Endothelial cell (in vitro differentiated cells): ENCODE measurements at regions not wholly inside any gene's neighbourhood (a gene's known extent, or its start where the extent isn't known, plus 50 kb on each side); places are given as distances from the start of the nearest gene placed in this dataset.

Experiments used
- DNase-seq: peaks from one replicate; pipeline ENCODE4 v3.0.0; 2021; ENCODE audit warnings: low spot score
- H3K27ac Mint-ChIP-seq: one replicate; pipeline ENCODE4 v1.8.0; 2021; ENCODE audit warnings: mixed read lengths, inconsistent platforms; ENCODE audit not compliant: unreplicated experiment
- H3K27me3 Mint-ChIP-seq: one replicate; pipeline ENCODE4 v1.8.0; 2021; ENCODE audit warnings: mild to moderate bottlenecking, moderate library complexity, mixed read lengths, inconsistent platforms; ENCODE audit not compliant: unreplicated experiment
- H3K36me3 Mint-ChIP-seq: one replicate; pipeline ENCODE4 v1.8.0; 2021; ENCODE audit warnings: mild to moderate bottlenecking, low read depth, mixed read lengths, inconsistent platforms; ENCODE audit not compliant: unreplicated experiment
- H3K4me1 Mint-ChIP-seq: one replicate; pipeline ENCODE4 v1.8.0; 2021; ENCODE audit warnings: mild to moderate bottlenecking, mixed read lengths, inconsistent platforms; ENCODE audit not compliant: unreplicated experiment
- H3K4me3 Mint-ChIP-seq: one replicate; pipeline ENCODE4 v1.8.0; 2021; ENCODE audit warnings: mild to moderate bottlenecking, mixed read lengths, inconsistent platforms; ENCODE audit not compliant: unreplicated experiment
- H3K9me3 Mint-ChIP-seq: one replicate; pipeline ENCODE4 v1.8.0; 2021; ENCODE audit warnings: mixed read lengths, inconsistent platforms; ENCODE audit not compliant: unreplicated experiment
- CTCF ChIP-seq: fragments of 200-600 bp; sonication (generic); IDR thresholded peaks from one replicate; pipeline ENCODE4 v1.5.0; 2021; ENCODE audit warnings: antibody characterized with exemption; ENCODE audit not compliant: unreplicated experiment

DNA sequence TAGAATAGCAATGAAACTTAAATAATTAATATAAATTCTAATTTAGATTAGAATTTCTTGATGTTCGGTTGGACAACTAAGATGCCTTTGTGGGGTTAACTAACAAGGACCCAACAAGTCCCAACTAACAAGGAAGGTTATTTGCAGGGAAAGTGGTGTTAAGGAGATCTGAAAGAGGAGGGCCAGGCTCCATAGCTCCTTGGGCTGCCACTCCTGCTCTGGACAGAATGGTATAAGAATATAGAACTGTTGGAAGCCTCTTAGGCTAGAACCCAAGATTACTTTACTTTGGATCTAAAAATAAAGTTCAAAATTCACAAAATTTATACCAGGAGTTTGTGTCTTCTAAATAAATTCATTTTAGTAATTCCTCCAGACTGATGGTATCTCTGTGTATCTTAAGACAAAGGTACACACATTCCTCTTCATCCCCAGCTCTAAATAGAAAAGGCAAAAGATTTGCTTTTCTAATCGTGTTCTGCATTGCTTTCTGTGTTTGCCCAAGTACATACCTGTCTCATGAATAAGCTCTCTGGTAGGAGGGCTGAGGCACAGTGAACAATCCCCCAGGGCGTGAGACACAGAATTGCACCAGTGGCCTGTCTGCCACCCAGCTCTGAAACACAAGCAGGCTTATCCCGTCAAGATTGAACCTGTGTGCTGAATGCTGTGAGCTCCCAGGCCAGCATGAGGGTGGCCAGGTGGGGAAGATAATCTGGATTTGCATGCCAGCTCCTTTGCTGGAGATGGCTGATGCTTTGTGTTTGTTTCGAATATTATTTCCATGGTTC is 176.0 kb downstream of the ACKR3 start:
- no peak overlapping the region for H3K27ac Mint-ChIP-seq
- no peaks in the 10 kb centered on the region for H3K9me3 Mint-ChIP-seq
- no peak for TF ChIP-seq CTCF
- no peaks in the 10 kb centered on the region for H3K27me3 Mint-ChIP-seq
- H3K4me1 Mint-ChIP-seq = peaks cover 33% of the 10 kb centered on the region
- no peak for DNase-seq
- H3K36me3 Mint-ChIP-seq = peaks cover 3% of the 10 kb centered on the region
- H3K4me3 Mint-ChIP-seq = no peak overlapping the region

DNA sequence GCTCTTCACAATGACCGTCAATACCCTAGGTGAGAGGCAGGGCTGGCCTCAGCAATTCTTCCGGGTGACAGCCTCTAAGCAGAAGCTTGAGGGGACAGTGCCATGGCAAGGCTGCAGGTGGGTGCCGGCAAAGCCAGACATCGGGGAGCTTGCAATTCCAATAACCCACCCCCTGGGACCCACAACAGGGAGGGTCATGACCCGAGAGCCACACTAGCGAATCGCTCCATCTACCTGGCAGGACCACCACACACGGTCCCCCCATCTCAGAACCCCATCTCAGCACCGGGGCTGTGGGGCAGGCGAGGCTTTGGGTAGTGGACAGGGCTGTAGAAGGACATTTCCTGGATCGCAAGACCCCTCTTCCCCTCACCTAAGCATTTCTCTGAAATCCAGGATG is 177.2 kb downstream of the ACKR3 start:
- no peaks in the 10 kb centered on the region for H3K27me3 Mint-ChIP-seq
- H3K36me3 Mint-ChIP-seq = peaks cover 3% of the 10 kb centered on the region
- DNase-seq = no peak
- no peaks in the 10 kb centered on the region for H3K9me3 Mint-ChIP-seq
- H3K4me1 Mint-ChIP-seq = peaks cover 34% of the 10 kb centered on the region
- H3K4me3 Mint-ChIP-seq = no peak overlapping the region
- no peak overlapping the region for H3K27ac Mint-ChIP-seq
- TF ChIP-seq CTCF = no peak

DNA sequence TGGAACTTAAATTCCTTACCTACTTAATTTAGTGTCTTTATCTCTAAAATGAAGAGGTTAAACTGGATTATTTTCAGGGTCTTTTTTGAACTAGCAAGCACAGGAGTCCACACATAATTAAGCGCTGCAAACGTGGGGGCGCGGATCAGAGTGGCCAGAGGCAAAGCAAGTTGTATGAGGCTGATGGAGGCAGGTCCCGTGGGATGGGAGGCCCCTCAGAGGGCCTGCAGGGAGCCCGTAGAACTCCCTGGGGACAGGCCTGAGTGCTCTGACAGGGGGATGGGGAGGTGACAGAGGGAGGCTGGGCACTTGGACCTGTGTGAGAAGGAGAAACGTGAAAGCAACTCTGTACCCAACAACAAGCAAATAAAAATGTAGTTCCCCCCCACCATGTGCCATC is 177.8 kb downstream of the ACKR3 start:
- Mint-ChIP-seq H3K9me3 (no peaks in the 10 kb centered on the region), H3K4me1 (peaks cover 34% of the 10 kb centered on the region), H3K27me3 (no peaks in the 10 kb centered on the region), H3K27ac (no peak overlapping the region), H3K36me3 (peaks cover 3% of the 10 kb centered on the region), H3K4me3 (no peak overlapping the region)
- no peak for DNase-seq
- TF ChIP-seq CTCF = no peak

- Mint-ChIP-seq H3K9me3 (no peaks in the 10 kb centered on the region), H3K4me1 (peaks cover 36% of the 10 kb centered on the region), H3K27me3 (no peaks in the 10 kb centered on the region), H3K36me3 (peaks cover 3% of the 10 kb centered on the region), H3K4me3 (no peak overlapping the region), H3K27ac (no peak overlapping the region)
- no peak for DNase-seq
- TF ChIP-seq CTCF = no peak
Observed at GRCh38 chr2:236747925-236748324, 178.3 kb downstream of the ACKR3 start.

DNA sequence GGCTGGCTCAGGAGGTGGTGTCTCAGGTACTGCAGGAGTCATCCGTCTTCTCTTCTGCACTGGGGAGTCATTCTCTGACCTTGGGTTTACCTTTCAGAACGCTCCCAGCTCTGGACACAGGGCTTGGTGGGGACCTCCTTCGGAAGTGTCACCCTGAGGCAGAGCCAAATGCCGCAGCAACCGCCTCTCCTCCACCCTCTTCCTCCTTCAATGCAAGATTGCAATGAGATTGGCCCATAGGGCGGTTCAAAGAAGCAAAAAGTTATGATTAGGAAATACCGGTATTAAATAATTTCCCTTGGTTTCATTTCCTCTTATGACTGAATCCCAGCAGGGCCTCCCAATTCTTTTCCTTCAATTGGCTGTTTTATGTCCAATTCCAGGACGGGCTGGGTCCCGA is 178.8 kb downstream of the ACKR3 start:
- no peaks in the 10 kb centered on the region for H3K9me3 Mint-ChIP-seq

More for the DNA sequence above, 178.8 kb downstream of the ACKR3 start:
- peaks cover 41% of the 10 kb centered on the region for H3K4me1 Mint-ChIP-seq
- no peak overlapping the region for H3K27ac Mint-ChIP-seq
- no peaks in the 10 kb centered on the region for H3K27me3 Mint-ChIP-seq
- no peak for TF ChIP-seq CTCF
- DNase-seq = no peak
- no peak overlapping the region for H3K4me3 Mint-ChIP-seq
- peaks cover 3% of the 10 kb centered on the region for H3K36me3 Mint-ChIP-seq
